ENCODE measurements at regions not wholly inside any gene's neighbourhood (a gene's known extent, or its start where the extent isn't known, plus 50 kb on each side); places are given as distances from the start of the nearest gene placed in this dataset.
"Not testable (repeated sequence)": the region's sequence is repeated elsewhere in the genome, so short reads cannot be mapped to it uniquely, and the experiment has no call there.

- no peak for DNase-seq
These were observed 161.0 kb upstream of the TUT7 start for GRCh38 chr9:86515221-86515620.

GRCh38 chr9:86513429-86513828 lies 159.2 kb upstream of the TUT7 start:
- no peak for DNase-seq

DNA sequence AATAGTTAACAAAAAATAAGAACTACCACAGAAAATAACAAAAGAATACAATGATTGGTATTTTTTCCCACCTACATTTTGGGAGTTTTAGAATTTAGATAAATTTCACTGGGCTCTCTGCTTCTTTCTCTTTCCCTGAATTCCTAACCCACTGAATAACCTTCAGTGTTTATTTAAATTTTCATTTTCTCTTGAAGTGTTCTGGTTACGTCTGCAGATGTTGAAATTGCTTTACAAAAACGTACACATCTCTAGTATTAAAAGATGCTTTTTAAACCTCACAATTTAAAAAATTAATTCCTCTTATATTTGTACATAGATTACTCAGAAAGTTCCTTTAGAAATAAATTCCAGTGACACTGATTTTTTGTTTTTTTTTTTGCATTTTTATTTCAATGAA lies 158.7 kb upstream of the TUT7 start:
- DNase-seq: no peak

DNA sequence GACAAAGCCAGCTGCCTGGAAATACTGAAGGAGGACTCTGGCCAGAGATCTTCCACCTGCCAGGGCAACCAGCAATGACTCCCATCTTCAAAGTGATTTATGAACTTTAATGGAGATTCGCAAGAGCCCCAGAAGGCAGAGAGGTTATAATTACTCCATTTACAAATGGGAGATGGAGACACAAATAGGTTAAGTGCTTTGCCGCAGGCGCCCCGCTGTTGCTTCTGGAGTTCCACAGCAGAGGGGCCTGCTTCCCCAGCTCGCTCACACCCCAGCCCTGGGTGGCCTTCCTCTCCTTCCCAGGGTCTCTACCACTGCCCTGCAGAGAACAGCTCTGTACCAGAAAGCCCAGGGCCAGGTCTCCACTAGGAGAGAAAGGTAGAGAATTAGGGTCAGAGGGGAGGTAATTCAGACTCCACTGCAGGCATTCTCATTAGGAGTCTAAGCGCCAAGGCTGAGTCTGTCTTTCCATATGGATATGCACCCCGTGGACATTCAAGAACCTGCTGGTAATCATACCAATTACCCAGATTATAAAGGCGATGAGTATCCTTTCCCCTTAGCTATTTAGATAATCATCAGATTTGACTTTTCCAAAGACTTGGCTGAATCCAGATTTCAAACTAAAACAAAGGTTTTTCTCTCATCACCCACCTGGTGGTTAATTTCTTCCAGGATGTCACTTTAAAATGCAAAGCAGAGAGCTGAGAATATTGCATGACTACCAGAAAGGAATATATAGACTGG lies 157.6 kb upstream of the TUT7 start:
- no peak for DNase-seq

DNA sequence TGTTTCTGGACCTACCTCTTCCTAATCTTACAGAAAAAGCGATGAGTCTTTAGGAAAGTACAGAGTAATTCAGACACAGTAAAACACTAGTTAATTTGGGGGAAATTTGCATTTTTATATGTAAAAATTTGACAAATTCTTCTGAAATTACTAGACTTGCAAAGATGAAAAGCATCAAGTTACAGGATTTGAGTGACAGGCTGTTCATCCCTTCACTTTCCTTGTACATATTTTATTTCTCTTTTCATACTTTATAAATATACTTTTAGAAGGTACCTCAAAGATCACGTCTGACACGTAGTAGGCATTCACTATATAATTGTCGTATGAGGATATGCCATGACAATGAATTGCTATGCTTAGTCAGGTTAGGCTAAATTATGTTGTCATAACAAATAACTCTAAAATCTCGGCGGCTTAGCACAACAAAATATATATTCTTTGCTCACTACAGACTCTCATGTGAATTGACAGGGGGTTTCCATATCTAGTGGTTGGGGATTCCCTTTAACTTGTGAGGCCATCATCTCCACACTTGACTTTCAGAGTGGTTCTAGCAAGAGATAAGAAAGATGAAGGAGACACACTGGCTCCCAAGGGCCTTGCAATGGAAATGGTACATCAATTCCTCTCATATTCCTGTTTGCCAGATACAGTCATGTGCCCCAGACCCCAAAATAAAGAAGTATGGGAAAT lies 154.1 kb upstream of the TUT7 start:
- no peak for DNase-seq

DNA sequence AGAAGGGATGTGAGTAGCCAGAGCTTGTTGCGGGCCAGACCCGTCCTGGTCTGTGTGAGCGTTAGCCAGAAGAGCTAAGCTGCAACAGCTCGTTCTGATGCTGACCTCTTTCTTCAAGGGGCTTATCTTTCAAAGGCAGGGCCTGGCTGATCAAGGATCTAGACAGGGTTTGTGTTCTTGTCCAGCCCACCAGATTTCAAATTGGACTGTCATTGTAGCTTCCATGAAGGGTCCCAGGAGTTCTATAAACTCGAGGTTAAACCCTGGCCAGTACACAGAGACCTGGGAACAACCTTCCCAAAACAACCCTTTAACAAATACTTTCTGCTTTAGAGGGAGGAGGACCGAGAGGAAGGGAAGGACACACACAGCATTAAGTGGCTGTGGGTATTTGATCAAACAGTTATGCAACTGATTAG lies 153.0 kb upstream of the TUT7 start:
- DNase-seq: no peak

DNA sequence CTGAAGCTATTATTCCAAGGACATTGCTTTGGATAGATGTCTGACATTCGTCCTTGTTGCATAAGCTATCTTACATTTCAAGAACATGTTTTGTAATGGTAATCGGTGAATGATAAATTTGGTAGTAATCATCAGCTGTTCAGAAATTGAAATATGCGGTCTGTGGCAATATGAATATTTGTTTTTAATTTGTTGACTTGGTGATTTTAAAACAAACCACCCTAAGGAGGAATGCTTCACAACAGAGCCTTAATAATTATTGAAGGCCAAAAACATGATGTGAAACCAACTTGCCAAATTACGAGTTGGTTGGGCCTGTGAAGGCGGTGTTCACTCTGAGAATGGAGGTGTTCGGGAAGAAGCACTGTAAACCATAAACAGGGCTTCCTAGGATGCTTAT lies 149.7 kb upstream of the TUT7 start:
- no peak for DNase-seq

DNA sequence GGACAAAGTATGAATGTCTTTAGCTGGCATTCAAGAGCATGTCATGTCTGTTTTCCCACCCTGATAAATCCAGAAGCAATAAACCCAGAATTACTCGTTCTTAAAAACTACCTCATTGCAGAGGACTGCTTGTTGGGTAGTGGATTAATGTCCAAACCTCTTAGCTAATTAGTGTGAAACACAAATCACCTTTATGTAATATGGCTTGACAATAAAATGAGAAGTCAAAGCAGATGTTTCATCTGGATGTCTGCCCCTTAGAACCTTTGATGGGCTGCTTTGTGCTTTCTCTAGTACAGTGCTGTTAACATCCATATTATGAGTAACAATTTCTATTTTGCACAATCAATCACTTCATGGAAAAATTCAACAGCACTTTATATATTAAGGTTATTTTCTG lies 149.1 kb upstream of the TUT7 start:
- no peak for DNase-seq

DNA sequence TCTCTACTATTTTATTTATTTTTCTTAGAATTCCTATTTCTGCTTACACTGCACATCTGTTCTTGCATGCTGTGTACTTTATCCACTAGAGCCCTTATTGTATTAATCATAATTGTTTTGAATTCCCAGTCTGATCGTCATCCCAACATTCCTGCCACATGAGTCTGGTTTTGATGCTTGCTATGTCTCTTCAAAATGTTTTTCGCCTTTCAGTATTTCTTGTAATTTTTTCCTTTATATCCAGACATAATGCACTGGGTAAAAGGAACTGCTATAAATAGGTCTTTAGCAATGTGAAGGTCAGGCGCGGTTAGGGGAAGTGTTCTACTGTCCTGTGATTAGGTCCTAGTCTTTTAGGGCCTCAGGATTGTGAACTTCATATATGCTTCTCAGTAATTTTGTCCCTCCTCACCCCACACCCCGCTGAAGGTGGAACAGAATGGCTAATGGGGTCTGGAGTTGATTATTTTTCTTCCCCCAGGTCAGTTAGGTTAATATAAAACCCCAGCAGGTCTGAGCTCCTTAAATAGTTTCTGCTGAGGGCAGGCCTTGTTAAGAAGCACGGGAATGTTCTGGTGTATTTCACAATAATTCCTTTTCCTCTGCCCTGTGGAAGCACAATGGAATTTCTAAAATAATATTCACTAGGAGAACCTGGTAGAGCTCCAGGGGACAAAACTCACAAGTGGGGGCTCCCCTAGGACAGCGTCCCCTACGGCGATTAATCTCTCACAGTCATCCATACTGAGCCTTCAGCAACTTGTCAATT lies 146.6 kb upstream of the TUT7 start:
- DNase-seq: no peak

GRCh38 chr9:86500031-86500430 lies 145.8 kb upstream of the TUT7 start:
- DNase-seq: no peak

DNA sequence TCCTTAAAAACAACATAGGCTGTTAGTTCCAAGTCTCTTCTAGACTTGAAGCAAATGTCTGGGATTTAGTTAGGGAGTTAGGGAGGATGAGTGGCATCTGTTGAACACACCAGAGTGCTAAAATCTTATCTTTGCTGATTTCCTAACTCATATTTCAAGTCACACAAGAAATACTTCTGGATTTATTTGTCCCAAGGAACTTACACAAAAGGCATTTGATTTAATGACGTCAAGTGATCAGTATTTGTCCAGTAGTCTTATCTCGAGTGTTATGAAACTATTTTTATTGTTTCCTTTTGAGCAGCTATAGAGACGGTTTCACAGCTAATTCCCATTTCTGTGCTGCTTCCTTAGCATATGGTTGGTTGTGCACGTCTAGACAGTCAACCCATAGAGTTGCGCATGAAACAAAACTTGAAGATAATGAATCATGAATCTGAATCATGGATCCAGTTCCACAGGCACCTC lies 140.5 kb upstream of the TUT7 start:
- no peak for DNase-seq

- DNase-seq: no peak
These were observed 137.5 kb upstream of the TUT7 start for GRCh38 chr9:86491468-86492266.

- no peak for DNase-seq
These were observed 134.6 kb upstream of the TUT7 start for GRCh38 chr9:86488794-86489193.

GRCh38 chr9:86488345-86488744 lies 134.1 kb upstream of the TUT7 start:
- no peak for DNase-seq

GRCh38 chr9:86487838-86488233 lies 133.6 kb upstream of the TUT7 start:
- no peak for DNase-seq

- DNase-seq: no peak
These were observed 133.0 kb upstream of the TUT7 start for GRCh38 chr9:86486891-86487837.

DNA sequence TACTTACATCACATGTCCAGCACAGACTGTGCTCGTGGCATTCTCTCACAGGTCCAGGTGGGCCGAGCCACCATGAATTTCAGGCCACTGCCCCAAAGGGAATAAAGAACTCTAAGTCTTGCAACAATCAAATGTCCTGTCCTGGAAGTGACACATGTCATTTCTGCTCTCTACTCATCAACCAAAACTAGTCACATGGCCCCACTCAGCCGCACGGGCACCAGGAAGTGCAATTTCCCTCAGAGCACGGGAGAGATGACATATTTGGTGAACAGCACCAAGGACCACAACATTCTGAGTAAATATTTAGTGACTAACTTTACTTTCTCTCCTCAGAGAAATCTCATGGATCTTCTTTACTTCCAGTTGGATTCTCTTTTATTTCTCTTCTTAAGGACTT lies 131.1 kb upstream of the TUT7 start:
- DNase-seq: no peak

GRCh38 chr9:86483496-86483895 lies 129.3 kb upstream of the TUT7 start:
- no peak for DNase-seq

DNA sequence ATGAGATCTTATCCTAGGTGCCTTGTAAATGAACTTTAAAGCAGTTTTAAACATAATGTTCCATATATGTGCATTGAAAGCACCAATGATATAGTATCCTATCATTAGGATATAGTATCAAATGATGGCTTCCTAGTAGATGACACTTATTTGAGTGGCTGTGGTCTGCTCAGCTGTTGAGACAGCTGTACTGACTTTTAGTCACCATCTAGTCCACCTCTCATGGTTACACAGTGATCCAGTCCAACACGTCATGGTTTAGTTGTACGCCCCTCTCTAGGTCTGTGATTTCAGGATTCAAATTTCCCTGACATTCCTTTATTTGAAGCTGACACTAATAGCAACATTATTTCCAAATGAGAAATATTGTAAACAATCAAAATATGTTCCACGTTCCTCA lies 127.3 kb upstream of the TUT7 start:
- no peak for DNase-seq

- DNase-seq: not testable (repeated sequence)
These were observed 121.0 kb upstream of the TUT7 start for GRCh38 chr9:86475255-86475654.

GRCh38 chr9:86471171-86471815 lies 117.1 kb upstream of the TUT7 start:
- no peak for DNase-seq
